ENCODE measurements at regions not wholly inside any gene's neighbourhood (a gene's known extent, or its start where the extent isn't known, plus 50 kb on each side); places are given as distances from the start of the nearest gene placed in this dataset.

- Mint-ChIP-seq H3K9me3 (peaks cover 0 to 3% of the 10 kb centered on the region in 2 donors), H3K4me3 (no peak overlapping the region), H3K36me3 (ENCODE audit: insufficient read depth) (no peaks in the 10 kb centered on the region), H3K27me3 (peaks cover 51 to 54% of the 10 kb centered on the region in 2 donors), H3K4me1 (ENCODE audit: low read depth in 2 of 2) (no peaks in the 10 kb centered on the region), H3K27ac (no peak overlapping the region)
- no peak for DNase-seq
- ATAC-seq (replicated peaks): no peak
Measured at GRCh38 chr3:107892955-107893624, 197.7 kb downstream of the CD47 start.

DNA sequence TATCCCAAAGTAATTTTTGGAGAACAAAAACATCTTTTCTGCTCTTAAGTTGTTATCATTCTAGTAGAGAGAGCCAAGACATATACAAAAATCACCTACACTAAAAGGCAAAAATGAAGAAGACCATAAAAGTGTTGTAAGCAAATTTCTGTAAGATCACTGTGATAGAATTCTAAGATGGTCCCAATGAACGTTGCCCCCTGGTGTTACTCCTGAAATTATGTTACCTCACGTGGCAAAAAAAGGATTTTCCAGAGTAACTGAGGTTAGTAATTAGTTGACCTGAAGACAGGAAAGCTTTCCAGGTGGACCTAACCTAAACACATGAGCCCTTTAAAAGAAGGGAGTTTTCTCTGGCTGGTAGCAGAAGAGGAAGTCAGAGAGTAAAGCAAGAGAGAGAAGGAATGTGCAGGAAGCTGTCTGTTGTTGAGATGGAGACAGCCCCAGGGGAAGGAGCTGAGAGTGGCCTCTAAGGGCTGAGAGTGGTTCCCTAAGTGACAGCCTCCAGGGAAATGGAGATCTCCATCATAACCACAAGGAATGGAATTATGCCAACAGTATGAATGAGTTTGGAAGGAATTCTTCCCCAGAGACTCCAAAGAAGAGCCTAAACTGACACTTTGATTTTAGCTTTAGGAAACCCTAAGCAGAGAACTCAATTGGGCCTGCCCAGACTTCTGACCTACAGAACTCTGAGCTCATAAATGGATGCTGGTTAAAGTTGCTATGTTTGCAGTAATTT lies 205.9 kb downstream of the CD47 start:
- DNase-seq (no peak), ATAC-seq (replicated peaks) (no peak)
- Mint-ChIP-seq H3K4me3 (no peak overlapping the region), H3K27me3 (peaks cover 0 to 6% of the 10 kb centered on the region in 2 donors), H3K36me3 (ENCODE audit: insufficient read depth) (no peaks in the 10 kb centered on the region), H3K4me1 (ENCODE audit: low read depth in 2 of 2) (no peaks in the 10 kb centered on the region), H3K9me3 (peaks cover 0 to 3% of the 10 kb centered on the region in 2 donors), H3K27ac (no peak overlapping the region)

- no peak overlapping the region for H3K4me3 Mint-ChIP-seq
- peaks cover 0 to 2% of the 10 kb centered on the region in 2 donors for H3K27me3 Mint-ChIP-seq
- ATAC-seq (replicated peaks): no peak
- H3K9me3 Mint-ChIP-seq: peaks cover 0 to under 1% of the 10 kb centered on the region in 2 donors
- H3K36me3 Mint-ChIP-seq (ENCODE audit: insufficient read depth): no peaks in the 10 kb centered on the region
- H3K27ac Mint-ChIP-seq: no peak overlapping the region
- DNase-seq: no peak
- H3K4me1 Mint-ChIP-seq (ENCODE audit: low read depth in 2 of 2): no peaks in the 10 kb centered on the region
Measured at GRCh38 chr3:107884028-107884427, 206.8 kb downstream of the CD47 start.

GRCh38 chr3:107882881-107883280 lies 207.9 kb downstream of the CD47 start:
- Mint-ChIP-seq H3K36me3 (ENCODE audit: insufficient read depth) (no peaks in the 10 kb centered on the region), H3K4me1 (ENCODE audit: low read depth in 2 of 2) (no peaks in the 10 kb centered on the region), H3K4me3 (no peak overlapping the region), H3K27me3 (no peaks in the 10 kb centered on the region), H3K9me3 (no peaks in the 10 kb centered on the region), H3K27ac (no peak overlapping the region)
- no peak for DNase-seq
- no peak for ATAC-seq (replicated peaks)

DNA sequence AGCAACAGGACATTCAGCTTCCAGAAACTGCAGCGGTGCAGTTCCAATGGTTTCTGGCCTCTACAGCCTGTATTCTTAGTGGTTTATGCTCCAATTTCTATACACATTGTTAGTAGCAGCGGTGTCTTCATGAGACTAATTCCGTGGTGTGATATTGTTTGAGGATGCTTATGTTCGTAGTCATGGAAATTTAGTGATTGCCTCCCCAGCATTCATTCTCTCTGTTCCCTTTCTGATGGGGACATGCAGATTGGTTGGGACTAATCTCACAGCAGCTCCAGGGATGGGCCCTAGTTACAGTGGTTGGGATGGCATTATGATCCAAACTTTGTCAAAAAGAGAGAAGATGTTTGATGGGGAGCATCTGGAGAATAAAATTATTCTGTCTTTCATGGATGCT lies 208.6 kb downstream of the CD47 start:
- Mint-ChIP-seq H3K36me3 (ENCODE audit: insufficient read depth) (no peaks in the 10 kb centered on the region), H3K27me3 (no peaks in the 10 kb centered on the region), H3K27ac (no peak overlapping the region), H3K4me3 (no peak overlapping the region), H3K4me1 (ENCODE audit: low read depth in 2 of 2) (no peaks in the 10 kb centered on the region), H3K9me3 (no peaks in the 10 kb centered on the region)
- ATAC-seq (replicated peaks): no peak
- DNase-seq: no peak

GRCh38 chr3:107881509-107881908 lies 209.3 kb downstream of the CD47 start:
- H3K36me3 Mint-ChIP-seq (ENCODE audit: insufficient read depth): no peaks in the 10 kb centered on the region
- no peaks in the 10 kb centered on the region for H3K27me3 Mint-ChIP-seq
- no peaks in the 10 kb centered on the region for H3K4me1 Mint-ChIP-seq (ENCODE audit: low read depth in 2 of 2)
- H3K4me3 Mint-ChIP-seq: no peak overlapping the region
- H3K9me3 Mint-ChIP-seq: no peaks in the 10 kb centered on the region
- no peak for ATAC-seq (replicated peaks)
- H3K27ac Mint-ChIP-seq: no peak overlapping the region
- no peak for DNase-seq

- no peak overlapping the region for H3K4me3 Mint-ChIP-seq
- no peaks in the 10 kb centered on the region for H3K36me3 Mint-ChIP-seq (ENCODE audit: insufficient read depth)
- H3K27ac Mint-ChIP-seq: no peak overlapping the region
- H3K27me3 Mint-ChIP-seq: no peaks in the 10 kb centered on the region
- H3K4me1 Mint-ChIP-seq (ENCODE audit: low read depth in 2 of 2): no peaks in the 10 kb centered on the region
- ATAC-seq (replicated peaks): no peak
- no peaks in the 10 kb centered on the region for H3K9me3 Mint-ChIP-seq
- no peak for DNase-seq
Measured at GRCh38 chr3:107880702-107881101, 210.1 kb downstream of the CD47 start.

DNA sequence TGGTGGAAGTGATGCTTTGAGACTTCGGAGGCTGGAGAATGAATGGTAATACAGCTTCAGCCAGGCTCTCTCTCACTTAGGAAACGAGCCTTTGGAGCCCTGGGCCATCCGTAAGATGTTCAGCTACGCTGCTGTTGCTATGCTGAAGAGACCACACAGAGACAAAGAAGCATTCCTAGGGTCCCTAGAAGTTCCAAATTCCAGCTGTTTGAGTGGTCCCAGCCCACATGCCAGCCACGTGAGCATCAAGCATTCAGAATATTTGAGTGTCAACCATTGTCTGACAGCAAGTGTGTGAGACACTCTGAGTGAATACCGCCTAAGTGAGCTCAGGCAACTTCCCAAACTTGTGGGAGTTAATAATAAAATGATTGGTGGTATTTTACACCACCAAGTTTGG lies 212.9 kb downstream of the CD47 start:
- Mint-ChIP-seq H3K27me3 (no peaks in the 10 kb centered on the region), H3K4me3 (no peak overlapping the region), H3K27ac (no peak overlapping the region), H3K36me3 (ENCODE audit: insufficient read depth) (no peaks in the 10 kb centered on the region), H3K9me3 (no peaks in the 10 kb centered on the region), H3K4me1 (ENCODE audit: low read depth in 2 of 2) (no peaks in the 10 kb centered on the region)
- no peak for ATAC-seq (replicated peaks)
- DNase-seq: no peak

GRCh38 chr3:107870943-107871638 lies 219.7 kb downstream of the CD47 start:
- H3K27me3 Mint-ChIP-seq: peaks cover 8 to 25% of the 10 kb centered on the region in 2 donors
- no peak overlapping the region for H3K4me3 Mint-ChIP-seq
- H3K4me1 Mint-ChIP-seq (ENCODE audit: low read depth in 2 of 2): no peaks in the 10 kb centered on the region
- H3K27ac Mint-ChIP-seq: no peak overlapping the region
- H3K9me3 Mint-ChIP-seq: no peaks in the 10 kb centered on the region
- ATAC-seq (replicated peaks) (no peak), DNase-seq (no peak)
- peaks cover 3% of the 10 kb centered on the region for H3K36me3 Mint-ChIP-seq (ENCODE audit: insufficient read depth)

- no peak overlapping the region for H3K4me3 Mint-ChIP-seq
- ATAC-seq (replicated peaks) (no peak), DNase-seq (no peak)
- H3K27me3 Mint-ChIP-seq: peaks cover 8 to 30% of the 10 kb centered on the region in 2 donors
- H3K36me3 Mint-ChIP-seq (ENCODE audit: insufficient read depth): peaks cover 3% of the 10 kb centered on the region
- no peaks in the 10 kb centered on the region for H3K9me3 Mint-ChIP-seq
- no peak overlapping the region for H3K27ac Mint-ChIP-seq
- H3K4me1 Mint-ChIP-seq (ENCODE audit: low read depth in 2 of 2): no peaks in the 10 kb centered on the region
Measured at GRCh38 chr3:107870096-107870495, 220.7 kb downstream of the CD47 start.

- DNase-seq (no peak), ATAC-seq (replicated peaks) (no peak)
- H3K27ac Mint-ChIP-seq: no peak overlapping the region
- peaks cover 3% of the 10 kb centered on the region for H3K36me3 Mint-ChIP-seq (ENCODE audit: insufficient read depth)
- H3K27me3 Mint-ChIP-seq: peaks cover 8 to 30% of the 10 kb centered on the region in 2 donors
- H3K4me3 Mint-ChIP-seq: no peak overlapping the region
- no peaks in the 10 kb centered on the region for H3K4me1 Mint-ChIP-seq (ENCODE audit: low read depth in 2 of 2)
- no peaks in the 10 kb centered on the region for H3K9me3 Mint-ChIP-seq
Measured at GRCh38 chr3:107868449-107868848, 222.4 kb downstream of the CD47 start.

DNA sequence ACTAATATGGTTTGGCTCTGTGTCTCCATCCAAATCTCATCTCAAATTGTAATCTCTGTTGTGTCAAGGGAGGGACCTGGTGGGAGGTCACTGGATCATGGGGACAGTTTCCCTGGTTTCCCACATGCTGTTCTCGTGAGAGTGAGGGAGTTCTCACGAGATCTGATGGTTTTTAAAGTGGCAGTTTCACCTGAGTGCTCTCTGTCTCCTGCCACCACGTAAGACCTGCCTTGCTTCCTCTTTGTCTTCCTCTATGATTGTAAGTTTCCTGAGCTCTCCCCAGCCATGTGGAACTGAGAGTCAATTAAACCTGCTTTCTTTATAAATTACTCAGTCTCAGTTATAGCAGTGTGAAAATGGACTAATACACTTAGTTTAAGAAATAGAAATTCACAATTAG lies 228.9 kb downstream of the CD47 start:
- ATAC-seq (replicated peaks) (no peak), DNase-seq (no peak)
- Mint-ChIP-seq H3K4me1 (ENCODE audit: low read depth in 2 of 2) (peaks cover 2 to 5% of the 10 kb centered on the region in 2 donors), H3K9me3 (no peaks in the 10 kb centered on the region), H3K27me3 (peaks cover 7 to 13% of the 10 kb centered on the region in 2 donors), H3K4me3 (no peak overlapping the region), H3K36me3 (ENCODE audit: insufficient read depth) (no peaks in the 10 kb centered on the region), H3K27ac (no peak overlapping the region)

- H3K4me3 Mint-ChIP-seq: no peak overlapping the region
- no peak overlapping the region for H3K27ac Mint-ChIP-seq
- H3K27me3 Mint-ChIP-seq: peaks cover 7 to 8% of the 10 kb centered on the region in 2 donors
- H3K4me1 Mint-ChIP-seq (ENCODE audit: low read depth in 2 of 2): peaks cover 2 to 5% of the 10 kb centered on the region in 2 donors
- ATAC-seq (replicated peaks) (no peak), DNase-seq (no peak)
- H3K9me3 Mint-ChIP-seq: no peaks in the 10 kb centered on the region
- no peaks in the 10 kb centered on the region for H3K36me3 Mint-ChIP-seq (ENCODE audit: insufficient read depth)
Measured at GRCh38 chr3:107861422-107861821, 229.4 kb downstream of the CD47 start.
